ENCODE measurements at regions not wholly inside any gene's neighbourhood (a gene's known extent, or its start where the extent isn't known, plus 50 kb on each side); places are given as distances from the start of the nearest gene placed in this dataset.
A peak's percentile ranks its signal among the peaks of the same experiment; 100 is the strongest.

GRCh38 chr2:126766295-126766968, 110.5 kb downstream of the GYPC start:
- H3F3A ChIP-seq (ENCODE audit: insufficient read depth, low read length): no peaks in the 10 kb centered on the region
- H3K9me2 ChIP-seq (ENCODE audit: low read depth, low read length): no peaks in the 10 kb centered on the region
- H3K27ac ChIP-seq (ENCODE audit: low read depth, low read length, poor library complexity, severe bottlenecking): no peak overlapping the region
- no peaks in the 10 kb centered on the region for H3K4me1 ChIP-seq (ENCODE audit: insufficient read depth, low read length, severe bottlenecking)
- H3K9ac ChIP-seq (ENCODE audit: low read length): no peak overlapping the region
- H4K20me1 ChIP-seq (ENCODE audit: insufficient read depth, low read length): no peaks in the 10 kb centered on the region
- no peak overlapping the region for H2AFZ ChIP-seq (ENCODE audit: low read length)
- H3K4me3 ChIP-seq (ENCODE audit: low read depth, low read length, poor library complexity, severe bottlenecking): no peak overlapping the region
- no peaks in the 10 kb centered on the region for H3K27me3 ChIP-seq (ENCODE audit: insufficient read depth, low read length)
- H3K36me3 ChIP-seq (ENCODE audit: insufficient read depth, low read length): no peaks in the 10 kb centered on the region
- H3K79me2 ChIP-seq (ENCODE audit: insufficient read depth, low read length): no peaks in the 10 kb centered on the region
- H3K9me3 ChIP-seq (ENCODE audit: low read length): no peaks in the 10 kb centered on the region
- no peak overlapping the region for H3K4me2 ChIP-seq (ENCODE audit: low read length)
- TF ChIP-seq EZH2 (IDR thresholded peaks at IDR 0.05; ENCODE audit: borderline replicate concordance, low read length) (no peak), CTCF (IDR thresholded peaks at IDR 0.05; ENCODE audit: low read length) (no peak)

GRCh38 chr2:126766969-126767296, 111.0 kb downstream of the GYPC start:
- no peaks in the 10 kb centered on the region for H3F3A ChIP-seq (ENCODE audit: insufficient read depth, low read length)
- no peak overlapping the region for H3K4me3 ChIP-seq (ENCODE audit: low read depth, low read length, poor library complexity, severe bottlenecking)
- no peaks in the 10 kb centered on the region for H3K79me2 ChIP-seq (ENCODE audit: insufficient read depth, low read length)
- no peaks in the 10 kb centered on the region for H3K27me3 ChIP-seq (ENCODE audit: insufficient read depth, low read length)
- H3K9ac ChIP-seq (ENCODE audit: low read length): no peak overlapping the region
- H4K20me1 ChIP-seq (ENCODE audit: insufficient read depth, low read length): no peaks in the 10 kb centered on the region
- no peaks in the 10 kb centered on the region for H3K9me2 ChIP-seq (ENCODE audit: low read depth, low read length)
- no peaks in the 10 kb centered on the region for H3K36me3 ChIP-seq (ENCODE audit: insufficient read depth, low read length)
- no peaks in the 10 kb centered on the region for H3K4me1 ChIP-seq (ENCODE audit: insufficient read depth, low read length, severe bottlenecking)
- no peak for TF ChIP-seq EZH2 (IDR thresholded peaks at IDR 0.05; ENCODE audit: borderline replicate concordance, low read length)
- no peak for TF ChIP-seq CTCF (IDR thresholded peaks at IDR 0.05; ENCODE audit: low read length)
- H3K9me3 ChIP-seq (ENCODE audit: low read length): no peaks in the 10 kb centered on the region
- H2AFZ ChIP-seq (ENCODE audit: low read length): no peak overlapping the region
- no peak overlapping the region for H3K4me2 ChIP-seq (ENCODE audit: low read length)
- H3K27ac ChIP-seq (ENCODE audit: low read depth, low read length, poor library complexity, severe bottlenecking): no peak overlapping the region

GRCh38 chr2:126769118-126769517, 113.2 kb downstream of the GYPC start:
- no peak overlapping the region for H3K4me2 ChIP-seq (ENCODE audit: low read length)
- TF ChIP-seq CTCF (IDR thresholded peaks at IDR 0.05; ENCODE audit: low read length): peak; percentile 21; the same call in 1 of the 2 replicates
- no peak for TF ChIP-seq EZH2 (IDR thresholded peaks at IDR 0.05; ENCODE audit: borderline replicate concordance, low read length)
- H3F3A ChIP-seq (ENCODE audit: insufficient read depth, low read length): no peaks in the 10 kb centered on the region
- no peaks in the 10 kb centered on the region for H3K9me3 ChIP-seq (ENCODE audit: low read length)
- no peak overlapping the region for H3K9ac ChIP-seq (ENCODE audit: low read length)
- H3K4me3 ChIP-seq (ENCODE audit: low read depth, low read length, poor library complexity, severe bottlenecking): no peak overlapping the region
- H2AFZ ChIP-seq (ENCODE audit: low read length): no peak overlapping the region
- no peaks in the 10 kb centered on the region for H3K4me1 ChIP-seq (ENCODE audit: insufficient read depth, low read length, severe bottlenecking)
- H3K27me3 ChIP-seq (ENCODE audit: insufficient read depth, low read length): no peaks in the 10 kb centered on the region
- no peaks in the 10 kb centered on the region for H3K36me3 ChIP-seq (ENCODE audit: insufficient read depth, low read length)
- no peaks in the 10 kb centered on the region for H3K9me2 ChIP-seq (ENCODE audit: low read depth, low read length)
- H3K27ac ChIP-seq (ENCODE audit: low read depth, low read length, poor library complexity, severe bottlenecking): no peak overlapping the region
- no peaks in the 10 kb centered on the region for H4K20me1 ChIP-seq (ENCODE audit: insufficient read depth, low read length)
- no peaks in the 10 kb centered on the region for H3K79me2 ChIP-seq (ENCODE audit: insufficient read depth, low read length)

Data from OCI-LY1 (cell line).